Kidney (tissue), 13 donors: ENCODE measurements at regions not wholly inside any gene's neighbourhood (a gene's known extent, or its start where the extent isn't known, plus 50 kb on each side); places are given as distances from the start of the nearest gene placed in this dataset.

Source experiments
- DNase-seq, 5 donors: peaks; one replicate each; pipeline ENCODE4 v3.0.0-alpha.2; 2013 to 2020
- FAIRE-seq: peaks from 2 replicates; lab custom pipeline; 2012; peaks lifted over from hg19 to GRCh38; lab: Jason Lieb, UNC
- H3K27ac ChIP-seq, 2 donors: one replicate each; pipeline ENCODE4 v1.7.0; 2013; ENCODE audit warnings: low read depth in 2 of 2, low read length in 2 of 2, inconsistent platforms in 1 of 2
- H3K27me3 ChIP-seq: one replicate; pipeline ENCODE4 v1.7.1; 2013; ENCODE audit warnings: low read length, inconsistent platforms; ENCODE audit not compliant: control insufficient read depth, insufficient read depth
- H3K36me3 ChIP-seq, 3 donors: one replicate each; pipeline versions ENCODE4 v1.7.0 to v1.7.1; 2013; ENCODE audit warnings: low read length in 3 of 3, control low read depth in 1 of 3, inconsistent platforms in 1 of 3; ENCODE audit not compliant: insufficient read depth in 3 of 3, control insufficient read depth in 2 of 3
- H3K4me1 ChIP-seq, 3 donors: one replicate each; pipeline versions ENCODE4 v1.7.0 to v1.7.1; 2013; ENCODE audit warnings: low read length in 3 of 3, inconsistent platforms in 1 of 3, low read depth in 1 of 3; ENCODE audit not compliant: control insufficient read depth in 2 of 3, insufficient read depth in 2 of 3
- H3K4me3 ChIP-seq, 3 donors: one replicate each; pipeline versions ENCODE4 v1.7.0 to v1.8.1; 2013; ENCODE audit warnings: low read length in 3 of 3, control low read depth in 1 of 3, inconsistent platforms in 1 of 3
- H3K9ac ChIP-seq, 3 donors: one replicate each; pipeline versions ENCODE4 v1.7.0 to v1.7.1; 2013; ENCODE audit warnings: low read length in 3 of 3, control low read depth in 1 of 3, inconsistent platforms in 1 of 3
- H3K9me3 ChIP-seq, 3 donors: one replicate each; pipeline versions ENCODE4 v1.7.0 to v1.7.1; 2013; ENCODE audit warnings: low read length in 3 of 3, control low read depth in 1 of 3, inconsistent platforms in 1 of 3; ENCODE audit not compliant: control insufficient read depth in 2 of 3, insufficient read depth in 1 of 3
- CTCF ChIP-seq: IDR thresholded peaks from 3 replicates; pipeline ENCODE4 v1.5.1; 2012; ENCODE audit warnings: mild to moderate bottlenecking, moderate library complexity, borderline replicate concordance; ENCODE audit not compliant: insufficient read depth; ENCODE audit errors: extremely low read depth
- intact Hi-C: fragments of 100-400 bp; cut with DNase I; formaldehyde crosslinking; loops from one replicate; pipeline ENCODE4 v1.11.1; 2022
- donor health status: control.
- donor health status: control.
- donor health status: control.
- donor health status: control.
- donor health status: control.
- donor health status: DM: yes; HTN: yes; CAD: no.
- donor health status: Normal renal cell carcinoma (clear cell type).

DNA sequence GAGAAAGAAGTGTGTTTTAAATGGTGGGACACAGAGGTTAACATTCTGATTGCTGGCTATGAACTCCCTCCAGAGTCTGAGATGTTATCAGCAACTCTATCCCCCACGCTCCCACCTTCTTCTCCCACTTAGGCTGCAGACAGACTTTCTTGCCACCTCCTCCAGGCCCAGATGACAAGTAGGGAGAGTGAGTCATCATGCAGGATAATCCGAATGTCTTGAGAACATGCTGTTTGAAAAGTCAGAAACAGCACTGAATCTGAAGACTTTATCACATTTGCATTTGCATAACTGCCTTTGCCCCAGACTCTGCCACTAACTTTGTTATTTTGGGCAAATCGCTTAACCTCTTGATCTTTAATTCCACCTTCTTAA, 139.8 kb downstream of the ESM1 start:
- FAIRE-seq: no peak
- no peaks in the 10 kb centered on the region for H3K36me3 ChIP-seq
- intact Hi-C loops: loop anchor here (5.0 kb wide), 1 partner anchor 333 kb away; no protein-coding TSS in a partner anchor
- no peak for DNase-seq
- no peak overlapping the region for H3K9ac ChIP-seq
- H3K4me3 ChIP-seq: no peak overlapping the region
- H3K9me3 ChIP-seq: no peaks in the 10 kb centered on the region
- H3K27me3 ChIP-seq: no peaks in the 10 kb centered on the region
- no peaks in the 10 kb centered on the region for H3K4me1 ChIP-seq
- H3K27ac ChIP-seq: no peak overlapping the region
- no peak for TF ChIP-seq CTCF

- peak overlapping the region in 1 of 2 donors; percentile 7 for H3K27ac ChIP-seq
- H3K4me1 ChIP-seq: no peaks in the 10 kb centered on the region
- H3K9ac ChIP-seq: no peak overlapping the region
- TF ChIP-seq CTCF: peak; percentile 44
- H3K36me3 ChIP-seq: no peaks in the 10 kb centered on the region
- peak; percentile 93 for FAIRE-seq
- H3K4me3 ChIP-seq: peak overlapping the region in 2 of 3 donors; percentile 45 to 55
- intact Hi-C loops: loop anchor here (5.0 kb wide), 1 partner anchor 333 kb away; no protein-coding TSS in a partner anchor
- H3K9me3 ChIP-seq: no peaks in the 10 kb centered on the region
- no peaks in the 10 kb centered on the region for H3K27me3 ChIP-seq
- peak in 2 of 5 donors; percentile 67 to 80 for DNase-seq
Observed at GRCh38 chr5:54844905-54845566, 140.4 kb downstream of the ESM1 start.

- no peak overlapping the region for H3K9ac ChIP-seq
- H3K4me1 ChIP-seq: no peaks in the 10 kb centered on the region
- no peaks in the 10 kb centered on the region for H3K9me3 ChIP-seq
- DNase-seq: no peak
- no peak for FAIRE-seq
- no peak for TF ChIP-seq CTCF
- no peak overlapping the region for H3K27ac ChIP-seq
- intact Hi-C loops: no loop called here
- H3K36me3 ChIP-seq: no peaks in the 10 kb centered on the region
- H3K4me3 ChIP-seq: no peak overlapping the region
- H3K27me3 ChIP-seq: no peaks in the 10 kb centered on the region
Observed at GRCh38 chr5:54844266-54844665, 141.1 kb downstream of the ESM1 start.
